Mucosa of descending colon (tissue), 3 donors: ENCODE measurements at regions not wholly inside any gene's neighbourhood (a gene's known extent, or its start where the extent isn't known, plus 50 kb on each side); places are given as distances from the start of the nearest gene placed in this dataset.
A peak's percentile ranks its signal among the peaks of the same experiment; 100 is the strongest.

Experiments used
- ATAC-seq: fragments of 200-7000 bp; cut with Tn5 transposase; one replicate; pipeline ENCODE4 v1.9.1; 2020; ENCODE audit warnings: mild to moderate bottlenecking, moderate library complexity
- DNase-seq, 3 donors: peaks; one replicate each; pipeline ENCODE4 v3.0.0-alpha.2; 2020
- H3K36me3 ChIP-seq: fragments of 200-600 bp; one replicate; pipeline ENCODE4 v1.8.0; 2021; ENCODE audit warnings: low read depth, mild to moderate bottlenecking
- H3K4me1 ChIP-seq: fragments of 200-600 bp; one replicate; pipeline ENCODE4 v1.8.0; 2021; ENCODE audit warnings: low read depth, mild to moderate bottlenecking
- H3K4me3 ChIP-seq: fragments of 200-600 bp; one replicate; pipeline ENCODE4 v1.8.0; 2021; ENCODE audit warnings: mild to moderate bottlenecking
- H3K9me3 ChIP-seq: fragments of 200-600 bp; one replicate; pipeline ENCODE4 v1.8.0; 2021; ENCODE audit warnings: mild to moderate bottlenecking
- CTCF ChIP-seq: fragments of 200-600 bp; IDR thresholded peaks from one replicate; pipeline ENCODE4 v1.8.0; 2022; ENCODE audit warnings: antibody characterized with exemption, mild to moderate bottlenecking
- intact Hi-C, 2 donors: fragments of 100-400 bp; cut with DNase I in 1 of 2; cut with micrococcal nuclease in 1 of 2; formaldehyde crosslinking; loops; one replicate each; pipeline versions ENCODE4 v1.11.0 to v1.11.1; 2022; cut with DNase I, micrococcal nuclease
- donor health status: DM: no; HTN: no; CAD: no; lungs with moderate emphysema.
- donor health status: DM: no; HTN: no; CAD: no.
- donor health status: DM: no; HTN: yes; CAD: no.

- no peaks in the 10 kb centered on the region for H3K36me3 ChIP-seq
- ATAC-seq: no peak
- intact Hi-C loops: no loop called here
Observed at GRCh38 chr2:157934684-157935377, 58.7 kb upstream of the ACVR1 start.

GRCh38 chr2:157933160-157933920 is 57.2 kb upstream of the ACVR1 start:
- H3K36me3 ChIP-seq: no peaks in the 10 kb centered on the region
- intact Hi-C loops: no loop called here
- DNase-seq (no peak), ATAC-seq (no peak)
- no peak overlapping the region for H3K4me3 ChIP-seq
- H3K9me3 ChIP-seq: no peaks in the 10 kb centered on the region
- no peaks in the 10 kb centered on the region for H3K4me1 ChIP-seq
- TF ChIP-seq CTCF: no peak

More at GRCh38 chr2:157934684-157935377, 58.7 kb upstream of the ACVR1 start:
- DNase-seq: no peak
- TF ChIP-seq CTCF: no peak
- Histone ChIP-seq H3K4me3 (no peak overlapping the region), H3K4me1 (no peaks in the 10 kb centered on the region), H3K9me3 (no peaks in the 10 kb centered on the region)

GRCh38 chr2:157932480-157933159 is 56.5 kb upstream of the ACVR1 start:
- intact Hi-C loops: no loop called here
- Histone ChIP-seq H3K36me3 (no peaks in the 10 kb centered on the region), H3K9me3 (no peaks in the 10 kb centered on the region), H3K4me1 (no peaks in the 10 kb centered on the region), H3K4me3 (no peak overlapping the region)
- ATAC-seq: no peak
- DNase-seq: no peak
- TF ChIP-seq CTCF: no peak

- TF ChIP-seq CTCF: no peak
- intact Hi-C loops: no loop called here
- ATAC-seq: peak; percentile 47
- Histone ChIP-seq H3K36me3 (no peaks in the 10 kb centered on the region), H3K4me3 (no peak overlapping the region), H3K4me1 (no peaks in the 10 kb centered on the region), H3K9me3 (no peaks in the 10 kb centered on the region)
- no peak for DNase-seq
Observed at GRCh38 chr2:157931542-157931941, 55.4 kb upstream of the ACVR1 start.

GRCh38 chr2:157930728-157931127 is 54.6 kb upstream of the ACVR1 start:
- no peak for DNase-seq
- TF ChIP-seq CTCF: no peak
- Histone ChIP-seq H3K4me1 (no peaks in the 10 kb centered on the region), H3K4me3 (no peak overlapping the region), H3K36me3 (no peaks in the 10 kb centered on the region), H3K9me3 (no peaks in the 10 kb centered on the region)
- intact Hi-C loops: no loop called here
- no peak for ATAC-seq
